H1 (cell line): ENCODE measurements at regions not wholly inside any gene's neighbourhood (a gene's known extent, or its start where the extent isn't known, plus 50 kb on each side); places are given as distances from the start of the nearest gene placed in this dataset.

Experiments
- CHD7 ChIP-seq: fragments of 300-600 bp; sonication (generic); IDR thresholded peaks from 2 replicates; pipeline ENCODE4 v1.7.1; 2012; ENCODE audit warnings: low read length, moderate library complexity, mild to moderate bottlenecking, inconsistent platforms; ENCODE audit not compliant: insufficient replicate concordance
- HDAC2 ChIP-seq, 2 experiments: fragments of 300-600 bp in 1 of 2; sonication (generic) in 1 of 2; IDR thresholded peaks; 2 replicates each; pipeline ENCODE4 v1.6.1; 2011 to 2012; ENCODE audit warnings: low read depth in 2 of 2, low read length in 2 of 2, mild to moderate bottlenecking in 2 of 2, moderate library complexity in 2 of 2, borderline replicate concordance in 1 of 2, inconsistent platforms in 1 of 2
- RAD21 ChIP-seq, 2 experiments: IDR thresholded peaks in 1 of 2; conservative IDR thresholded peaks in 1 of 2; 2 replicates each; pipeline ENCODE4 v1.6.1; 2011; ENCODE audit warnings: low read depth in 2 of 2, low read length in 2 of 2, improper control_type of control experiment in 1 of 2, inconsistent platforms in 1 of 2, mild to moderate bottlenecking in 1 of 2, moderate library complexity in 1 of 2
- RNF2 ChIP-seq: fragments of 200-900, 300-1000 bp; sonication (generic); IDR thresholded peaks from 2 replicates; pipeline ENCODE4 v1.7.1; 2016; ENCODE audit warnings: borderline replicate concordance, low read depth, mild to moderate bottlenecking, antibody characterized with exemption, low read length; ENCODE audit not compliant: poor library complexity, severe bottlenecking; ENCODE audit errors: missing control alignments
- SIN3A ChIP-seq, 2 experiments: IDR thresholded peaks in 1 of 2; conservative IDR thresholded peaks in 1 of 2; 2 replicates each; pipeline ENCODE4 v1.6.1; 2011 to 2012; ENCODE audit warnings: low read length in 2 of 2, improper control_type of control experiment in 1 of 2, low read depth in 1 of 2, mild to moderate bottlenecking in 1 of 2
- USF2 ChIP-seq: IDR thresholded peaks from 2 replicates; pipeline ENCODE4 v1.6.1; 2011; ENCODE audit warnings: low read length, improper control_type of control experiment

GRCh38 chr16:85557083-85557970 is 55.8 kb upstream of the GSE1 start (continued):
- TF ChIP-seq RNF2 (no peak), HDAC2 (IDR thresholded peaks at IDR 0.05; ENCODE audit: borderline replicate concordance in 1 of 2, low read depth in 2 of 2, low read length in 2 of 2) (peak in 1 of 2 experiments; percentile 38; a peak in 1 of 4 replicates), RAD21 (IDR thresholded peaks at IDR 0.05 in 1 of 2, conservative IDR thresholded peaks at IDR 0.05 in 1 of 2; ENCODE audit: low read depth in 2 of 2, low read length in 2 of 2) (peak in 1 of 2 experiments; percentile 13; a peak in 1 of 4 replicates), CHD7 (no peak), SIN3A (conservative IDR thresholded peaks at IDR 0.05 in 1 of 2, IDR thresholded peaks at IDR 0.05 in 1 of 2; ENCODE audit: low read depth in 1 of 2, low read length in 2 of 2) (peak in 1 of 2 experiments; percentile 57; a peak in 1 of 4 replicates), USF2 (peak; percentile 74)
